DMS153 treated with DMSO at 0.1 percent for 48 hours (cell line): ENCODE measurements at regions not wholly inside any gene's neighbourhood (a gene's known extent, or its start where the extent isn't known, plus 50 kb on each side); places are given as distances from the start of the nearest gene placed in this dataset.
"Not testable (repeated sequence)": the region's sequence is repeated elsewhere in the genome, so short reads cannot be mapped to it uniquely, and the experiment has no call there.

Experiments
- DNase-seq: peaks from one replicate; lab custom pipeline; 2025; ENCODE audit not compliant: unreplicated experiment; lab: John Stamatoyannopoulos, UW

- no peak for DNase-seq
These were observed 112.3 kb upstream of the SOX21 start for GRCh38 chr13:94824601-94825000.

- no peak for DNase-seq
These were observed 110.0 kb upstream of the SOX21 start for GRCh38 chr13:94822356-94822755.

- no peak for DNase-seq
These were observed 103.9 kb upstream of the SOX21 start for GRCh38 chr13:94816256-94816655.

- DNase-seq = no peak
These were observed 101.7 kb upstream of the SOX21 start for GRCh38 chr13:94813920-94814475.

- DNase-seq = no peak
These were observed 99.4 kb upstream of the SOX21 start for GRCh38 chr13:94811753-94812152.

- DNase-seq = no peak
These were observed 88.1 kb upstream of the SOX21 start for GRCh38 chr13:94800423-94800822.

DNA sequence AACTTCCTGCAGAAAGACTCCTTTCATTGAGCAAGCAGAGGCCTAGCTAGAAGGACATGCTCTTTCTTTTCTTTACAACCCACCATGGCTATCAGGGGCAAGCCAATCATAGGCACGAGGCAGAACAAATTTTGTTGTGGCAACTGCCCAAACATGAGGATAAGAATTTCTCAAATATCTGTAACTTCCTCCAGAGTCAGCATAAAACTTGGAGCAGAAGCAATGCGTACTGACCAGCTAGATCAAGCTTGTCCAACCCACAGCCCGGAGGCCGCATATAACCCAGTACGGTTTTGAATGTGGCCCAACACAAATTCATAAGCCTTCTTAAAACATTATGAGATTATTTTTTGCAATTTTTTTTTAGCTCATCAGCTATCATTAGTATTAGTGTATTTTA, 87.0 kb upstream of the SOX21 start:
- no peak for DNase-seq

DNA sequence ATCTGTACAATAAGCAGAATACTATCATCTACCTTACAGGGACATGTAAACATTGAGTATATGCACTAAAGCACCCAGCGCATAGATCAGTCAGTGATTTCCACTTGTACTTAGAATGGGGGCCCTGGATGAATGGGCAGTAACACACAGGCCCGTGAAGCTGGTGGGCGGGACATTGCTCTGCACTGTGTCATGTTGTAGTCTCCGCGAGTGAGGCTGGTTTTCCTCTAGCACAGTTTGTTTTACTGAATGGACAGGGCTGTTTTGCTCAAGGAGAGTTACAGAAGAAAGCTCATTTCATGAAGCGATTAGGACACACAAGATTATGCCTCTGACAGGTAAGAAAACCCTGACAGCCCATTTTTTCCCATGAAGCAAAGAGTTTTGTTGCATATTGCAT, 86.4 kb upstream of the SOX21 start:
- no peak for DNase-seq

GRCh38 chr13:94795292-94795691, 82.9 kb upstream of the SOX21 start:
- no peak for DNase-seq

DNA sequence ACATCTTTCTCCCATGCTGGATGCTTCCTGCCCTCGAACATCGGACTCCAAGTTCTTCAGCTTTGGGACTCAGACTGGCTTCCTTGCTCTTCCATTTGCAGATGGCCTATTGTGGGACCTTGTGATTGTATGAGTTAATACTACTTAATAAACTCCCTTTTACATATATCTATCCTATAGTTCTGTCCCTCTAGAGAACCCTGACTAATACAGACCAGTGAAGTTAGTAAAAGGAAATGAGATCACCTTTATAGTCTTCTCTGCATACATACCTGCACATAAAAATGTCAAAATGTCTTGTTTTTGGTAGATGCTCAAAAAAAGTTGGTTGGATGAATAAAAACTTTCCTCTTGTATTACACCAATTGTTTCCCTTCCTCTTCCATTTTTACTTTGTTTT, 73.9 kb upstream of the SOX21 start:
- not testable (repeated sequence) for DNase-seq

GRCh38 chr13:94784066-94784465, 71.7 kb upstream of the SOX21 start:
- DNase-seq = no peak

- DNase-seq = no peak
These were observed 71.1 kb upstream of the SOX21 start for GRCh38 chr13:94783489-94783888.

DNA sequence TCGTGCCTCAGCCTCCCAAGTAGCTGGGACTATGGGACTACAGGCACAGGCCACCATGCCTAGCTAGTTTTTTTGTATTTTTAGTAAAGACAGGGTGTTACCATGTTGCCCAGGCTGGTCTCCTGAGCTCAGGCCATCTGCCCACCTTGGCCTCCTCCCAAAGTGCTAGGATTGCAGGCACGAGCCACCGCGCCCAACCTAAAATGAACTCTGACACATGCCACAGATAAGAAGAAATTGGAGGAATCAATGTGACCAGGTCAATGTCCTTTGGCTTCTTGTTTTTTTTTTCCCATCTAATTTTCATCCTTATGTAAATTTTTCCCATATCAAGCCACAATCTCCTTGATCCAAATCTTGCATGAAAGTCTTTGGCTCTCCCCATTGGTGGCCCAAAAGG, 68.1 kb upstream of the SOX21 start:
- no peak for DNase-seq

- DNase-seq = no peak
These were observed 66.6 kb upstream of the SOX21 start for GRCh38 chr13:94778986-94779385.

DNA sequence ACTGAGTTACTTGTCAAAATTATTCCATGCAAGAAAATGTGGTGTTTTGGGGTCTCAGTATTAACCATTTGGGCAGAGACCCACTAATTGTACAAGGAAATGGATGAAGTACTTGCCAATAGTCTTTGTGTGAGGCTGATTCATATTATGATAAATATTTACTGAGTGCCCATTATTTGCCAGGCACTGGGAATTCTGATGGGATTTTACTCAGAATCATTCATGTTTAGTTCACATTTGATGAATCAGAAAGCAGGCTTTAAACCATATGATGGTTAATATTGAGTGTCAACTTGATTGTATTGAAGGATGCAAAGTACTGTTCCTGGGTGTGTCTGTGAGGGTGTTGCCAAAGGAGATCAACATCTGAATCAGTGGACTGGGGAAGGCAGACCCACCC, 66.2 kb upstream of the SOX21 start:
- no peak for DNase-seq

DNA sequence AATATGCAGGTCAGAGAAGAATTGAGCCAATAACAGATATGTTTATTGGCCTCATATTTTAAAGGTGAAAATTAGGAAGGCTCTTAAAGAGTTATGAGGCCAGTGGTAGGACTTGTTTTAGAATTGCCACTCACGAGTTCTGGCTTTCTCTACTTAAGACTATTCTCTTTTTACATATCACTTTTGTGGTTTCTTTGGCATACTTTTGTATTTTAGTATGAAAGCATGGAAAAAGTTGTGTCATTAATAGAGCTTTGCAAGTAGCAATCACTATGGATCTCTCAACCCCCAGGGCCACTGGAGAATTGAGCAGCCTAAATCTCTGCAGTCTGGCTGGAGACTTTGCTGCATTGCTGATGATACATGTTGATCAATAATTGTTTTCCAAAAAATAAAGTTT, 64.6 kb upstream of the SOX21 start:
- no peak for DNase-seq

GRCh38 chr13:94776300-94776699, 64.0 kb upstream of the SOX21 start:
- no peak for DNase-seq

GRCh38 chr13:94765814-94766213, 53.5 kb upstream of the SOX21 start:
- no peak for DNase-seq

GRCh38 chr13:94764576-94765321, 52.4 kb upstream of the SOX21 start:
- no peak for DNase-seq
